Activated CD4-positive, alpha-beta T cell treated with anti-CD3 and anti-CD28 coated beads, Interleukin-10, Interleukin-2, amounts not matched to agents 100 ng/mL and 50 ng/mL, durations not matched to agents 16 hours and 8 hours (primary cell): ENCODE measurements at regions not wholly inside any gene's neighbourhood (a gene's known extent, or its start where the extent isn't known, plus 50 kb on each side); places are given as distances from the start of the nearest gene placed in this dataset.
A peak's percentile ranks its signal among the peaks of the same experiment; 100 is the strongest.

Experiments used
- DNase-seq: peaks from one replicate; pipeline ENCODE4 v3.0.0-alpha.2; 2020

DNA sequence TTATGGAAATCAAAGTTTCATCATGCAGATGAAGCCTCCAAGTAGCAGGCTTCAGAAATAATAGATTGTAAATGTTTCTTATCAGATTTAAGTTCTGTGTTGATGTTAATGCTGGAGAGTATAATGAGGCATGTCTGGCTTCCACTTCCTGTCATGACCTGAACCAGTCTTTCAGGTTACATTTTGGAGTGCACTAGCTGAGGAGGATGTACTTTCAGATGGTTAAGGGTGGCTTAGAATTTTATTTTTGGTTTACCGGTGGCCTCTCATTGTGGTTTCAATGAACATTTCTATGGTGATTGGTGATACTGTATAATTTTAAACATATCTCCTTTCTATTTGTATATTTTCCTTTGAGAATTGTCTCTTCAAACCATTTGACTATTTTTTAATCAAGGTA is 890.4 kb downstream of the SH3BGRL start:
- no peak for DNase-seq

DNA sequence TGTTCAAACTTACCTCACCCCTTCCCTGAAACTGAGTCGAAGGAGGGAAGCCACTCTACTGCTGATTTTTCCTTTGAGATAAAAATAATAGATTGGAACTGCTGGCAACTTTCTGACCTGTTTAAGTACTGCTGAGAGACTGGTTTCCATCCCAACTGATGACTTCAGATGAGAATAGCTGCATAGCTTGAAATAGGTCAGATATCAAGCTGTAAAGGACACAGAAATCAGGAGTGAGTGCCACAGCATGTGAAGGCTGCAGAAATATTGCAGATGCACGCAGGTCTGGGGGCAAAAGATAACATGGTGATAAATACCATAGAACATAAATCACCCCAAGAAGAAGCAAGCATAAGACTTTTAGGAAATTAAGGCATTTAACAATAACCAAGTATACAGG is 923.2 kb downstream of the SH3BGRL start:
- no peak for DNase-seq

DNA sequence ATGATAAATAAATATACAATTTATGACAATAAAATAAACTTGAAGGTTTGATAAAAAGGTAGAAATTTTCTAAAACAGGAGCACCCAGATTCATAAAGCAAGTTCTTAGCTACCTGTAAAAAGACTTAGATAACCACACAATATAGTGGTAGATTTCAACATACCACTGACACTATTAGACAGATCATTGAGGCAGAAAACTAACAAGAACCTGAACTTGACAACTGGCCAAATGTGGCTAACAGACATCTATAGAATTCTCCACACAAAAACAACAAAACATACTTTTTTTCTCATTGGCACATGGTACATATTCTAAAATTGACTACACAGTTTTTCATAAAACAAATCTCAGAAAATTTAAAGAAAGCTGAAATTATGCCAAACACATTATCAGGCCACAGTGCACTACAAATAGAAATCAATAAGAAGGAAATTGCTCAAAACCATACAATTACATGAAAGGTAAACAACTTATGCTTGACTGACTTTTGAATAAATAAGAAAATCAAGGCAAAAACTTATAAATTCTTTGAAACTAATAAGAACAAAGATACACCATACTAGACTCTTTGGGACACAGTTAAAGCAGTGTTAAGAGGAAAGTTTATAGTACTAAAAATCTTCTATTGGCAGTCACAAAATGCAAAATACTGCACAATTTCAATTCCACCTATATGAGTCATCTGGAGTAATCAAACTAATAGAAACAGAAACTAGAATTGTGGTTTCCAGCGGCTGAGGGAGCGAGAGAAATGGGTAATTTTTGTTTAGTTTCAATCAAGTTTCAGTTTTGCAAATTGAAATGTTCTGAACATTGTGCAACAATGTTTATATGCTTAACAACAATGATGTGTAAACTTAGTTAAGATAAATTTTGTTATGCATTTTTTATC is 925.6 kb downstream of the SH3BGRL start:
- DNase-seq, result peak; percentile 73

DNA sequence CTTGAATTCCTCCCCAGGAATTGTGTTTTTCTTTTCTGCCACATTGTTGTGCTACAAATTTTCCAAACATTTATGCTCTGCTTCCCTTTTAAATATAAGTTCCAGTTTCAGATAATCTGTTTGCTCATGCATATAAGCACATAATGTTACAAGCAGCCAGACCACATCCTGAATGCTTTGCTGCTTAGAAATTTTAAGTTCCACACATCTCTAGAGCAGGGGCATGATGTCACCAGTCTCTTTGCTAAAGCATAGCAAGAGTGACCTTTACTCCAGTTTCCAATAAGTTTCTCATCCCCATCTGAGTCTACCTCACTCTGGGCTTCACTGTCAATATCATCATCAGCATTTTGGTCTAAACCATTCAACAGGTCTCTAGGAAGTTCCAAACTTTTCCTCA is 932.5 kb downstream of the SH3BGRL start:
- no peak for DNase-seq

DNA sequence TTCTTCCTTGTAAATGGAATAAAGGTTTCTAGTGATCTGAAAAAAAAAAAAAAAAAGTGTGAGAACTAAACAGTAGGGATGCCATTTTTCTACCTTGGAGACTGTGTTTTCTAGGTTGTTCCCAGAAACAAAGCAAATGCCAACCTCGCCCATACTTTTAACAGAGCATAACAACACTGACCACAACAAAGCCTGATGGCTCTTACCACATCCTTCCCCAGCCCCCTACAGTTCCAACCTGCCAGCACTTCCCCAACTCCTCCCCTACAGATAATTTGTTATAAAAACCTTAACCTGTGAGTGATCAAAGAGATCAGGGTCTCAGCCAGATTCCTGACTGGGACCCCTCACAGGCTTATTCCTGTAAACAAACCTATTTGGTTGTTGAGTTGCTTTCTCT is 940.0 kb downstream of the SH3BGRL start:
- DNase-seq, result no peak

DNA sequence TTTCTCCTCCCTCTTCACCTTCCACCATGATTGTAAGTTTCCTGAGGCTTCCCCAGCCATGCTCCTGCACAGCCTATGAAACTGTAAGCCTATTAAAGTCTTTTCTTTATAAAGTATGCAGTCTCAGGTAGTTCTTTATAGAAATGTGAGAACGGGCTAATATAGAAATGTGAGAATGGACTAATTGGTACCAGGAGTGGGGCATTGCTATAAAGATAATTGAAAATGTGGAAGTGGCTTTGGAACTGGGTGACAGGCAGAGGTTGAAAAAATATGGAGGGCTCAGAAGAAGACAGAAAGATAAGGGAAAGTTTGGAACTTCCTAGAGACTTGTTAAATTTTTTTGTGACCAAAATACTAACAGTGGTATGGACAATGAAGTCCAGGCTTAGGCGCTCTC is 959.3 kb downstream of the SH3BGRL start:
- no peak for DNase-seq

DNA sequence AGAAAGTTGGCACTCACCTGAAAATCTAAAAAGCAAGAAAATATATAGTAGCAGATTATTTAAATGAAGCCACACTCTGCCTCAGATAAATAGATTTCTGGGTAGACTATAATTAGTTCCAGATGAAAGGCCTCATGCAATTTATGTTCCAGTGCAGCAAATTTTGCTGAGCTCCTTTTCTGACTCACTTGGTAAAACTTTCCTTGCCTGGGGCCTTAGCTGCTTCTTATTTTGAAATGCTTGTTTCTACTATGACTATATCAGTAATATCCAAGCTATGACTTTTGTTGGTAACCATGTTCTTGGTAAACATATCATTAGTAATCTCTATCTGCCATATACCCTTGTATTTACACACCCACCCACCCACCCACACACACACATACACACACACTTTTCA is 961.8 kb downstream of the SH3BGRL start:
- DNase-seq, result no peak

DNA sequence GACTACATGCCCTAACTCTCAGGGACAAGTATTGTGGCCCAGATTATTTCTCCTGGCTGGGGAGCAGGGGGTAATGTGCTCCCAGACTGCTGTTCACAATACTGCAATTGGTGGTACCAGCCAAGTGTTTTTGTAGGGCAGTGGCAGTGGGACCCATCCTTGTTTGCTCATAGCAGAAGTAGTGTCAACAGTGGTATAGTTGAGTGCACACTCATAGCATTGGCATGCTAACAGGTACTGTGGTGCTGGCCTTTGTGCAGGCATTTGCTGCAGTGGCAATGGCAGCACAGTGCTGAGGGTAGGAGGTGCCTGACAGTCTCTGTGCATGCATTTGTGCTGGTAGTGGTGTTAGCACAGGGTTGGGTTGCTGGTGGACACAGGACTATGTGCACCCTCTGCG is 995.0 kb downstream of the SH3BGRL start:
- no peak for DNase-seq

DNA sequence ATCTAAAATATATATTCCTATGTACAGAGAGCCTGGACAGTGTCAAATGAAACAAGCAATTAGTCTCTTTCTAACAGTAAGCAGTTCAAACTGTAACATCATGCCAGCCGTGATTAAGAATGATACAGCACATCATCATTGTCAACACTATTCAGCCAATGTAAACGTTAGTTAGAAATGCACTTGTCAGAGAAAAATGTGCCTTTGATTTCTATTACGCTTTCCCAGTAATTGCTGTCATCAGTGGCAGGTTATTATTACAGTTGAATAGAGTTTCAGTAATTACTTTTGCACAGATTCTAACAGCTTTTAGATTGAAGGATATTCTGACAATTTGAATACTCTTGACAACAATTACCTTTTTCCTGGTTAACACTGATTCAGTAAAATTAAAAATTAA is 1007.1 kb downstream of the SH3BGRL start:
- DNase-seq, result no peak

DNA sequence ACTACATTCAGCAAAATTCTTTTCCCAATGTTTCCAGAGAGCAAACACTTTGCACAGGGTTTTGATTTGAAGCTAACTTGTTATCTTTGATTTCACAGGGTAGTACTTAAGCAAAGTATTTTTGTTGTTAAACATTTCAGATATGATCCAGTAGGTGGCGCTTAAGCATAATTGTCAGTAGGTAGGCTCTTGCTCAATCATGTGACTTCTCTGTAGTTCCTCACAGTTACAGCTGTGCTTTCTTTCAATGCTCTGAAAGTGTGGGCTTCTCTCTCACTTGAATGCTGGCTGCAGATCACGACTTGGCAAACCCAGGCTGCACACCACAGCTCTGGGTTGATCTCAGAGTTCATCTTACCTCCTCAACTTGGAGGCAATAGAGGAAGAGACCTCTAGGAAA is 1016.5 kb downstream of the SH3BGRL start:
- DNase-seq, result peak; percentile 37

DNA sequence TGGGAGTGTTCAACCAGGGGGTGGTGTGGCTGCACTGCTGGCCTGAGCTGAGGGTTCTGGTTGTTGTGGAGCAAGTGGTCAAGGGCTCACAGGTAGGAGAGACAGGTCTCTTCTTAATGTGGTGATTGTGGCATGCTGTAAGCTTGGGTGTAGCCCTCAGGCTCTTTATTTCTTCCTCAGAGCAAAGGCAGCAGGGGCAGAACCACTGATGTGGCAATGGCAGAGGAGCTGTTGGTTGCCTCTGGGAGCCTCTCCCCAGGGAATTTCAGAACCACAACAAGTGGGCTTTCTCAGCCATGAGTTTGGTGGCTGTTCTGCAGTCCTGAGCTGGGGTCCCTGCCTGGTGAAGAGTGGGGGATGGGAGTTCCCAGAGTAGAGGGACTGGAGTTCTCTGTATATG is 1017.2 kb downstream of the SH3BGRL start:
- DNase-seq, result no peak

DNA sequence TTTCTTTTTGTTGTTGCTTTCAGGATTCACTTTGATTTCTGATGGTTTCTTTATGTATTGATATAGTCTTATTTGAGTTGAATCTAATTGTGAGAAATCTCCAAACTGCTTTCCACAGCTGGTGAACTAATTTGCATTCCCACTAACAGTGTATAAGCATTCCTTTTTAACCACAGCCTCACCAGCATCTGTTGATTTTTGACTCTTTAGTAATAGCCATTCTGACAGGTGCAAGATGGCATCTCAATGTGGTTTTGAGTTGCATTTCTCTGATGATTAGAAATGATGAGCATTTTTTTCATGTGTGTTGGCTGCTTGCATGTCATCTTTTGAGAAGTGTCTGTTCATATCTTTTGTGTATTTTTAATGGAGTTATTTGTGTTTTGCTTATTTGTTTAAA is 1023.1 kb downstream of the SH3BGRL start:
- no peak for DNase-seq

DNA sequence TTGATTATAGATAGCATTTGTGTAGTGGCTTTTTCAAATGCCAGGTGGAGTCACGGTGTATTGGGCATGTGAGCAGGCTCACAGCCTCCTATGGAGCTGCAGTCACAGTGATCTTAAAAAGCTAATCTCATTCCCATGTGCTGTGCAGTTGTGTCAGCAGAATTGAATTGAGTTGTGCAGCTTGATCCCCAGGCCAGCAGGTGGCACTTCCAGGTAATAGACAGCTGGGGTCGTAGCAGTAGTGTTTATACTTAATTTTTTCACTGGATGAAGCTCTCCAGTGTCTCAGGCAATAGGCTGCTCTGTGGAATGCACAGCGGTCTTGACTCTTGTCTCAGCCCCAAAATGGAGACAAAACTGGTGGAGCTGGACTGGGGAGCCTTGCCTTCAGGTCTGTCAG is 1028.1 kb downstream of the SH3BGRL start:
- no peak for DNase-seq

DNA sequence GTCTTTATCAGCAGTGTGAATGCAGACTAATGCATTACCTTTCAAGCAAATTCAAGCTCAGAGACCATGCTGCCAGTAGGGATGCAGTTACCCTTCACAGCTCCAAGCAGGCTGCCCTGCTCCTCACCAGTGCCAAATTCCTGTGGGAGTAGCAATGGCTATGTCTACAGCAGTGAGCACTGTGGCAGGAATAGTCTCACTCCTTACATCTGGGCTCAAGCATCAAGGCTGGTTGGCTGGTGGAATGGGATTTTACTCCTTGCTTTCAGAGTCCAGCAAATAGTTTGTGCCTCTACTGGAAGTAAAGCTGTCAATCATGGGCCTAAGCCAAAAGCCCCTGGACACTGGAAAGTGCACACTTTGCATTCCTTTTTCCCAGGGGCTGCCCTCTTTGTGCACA is 1030.8 kb downstream of the SH3BGRL start:
- no peak for DNase-seq

DNA sequence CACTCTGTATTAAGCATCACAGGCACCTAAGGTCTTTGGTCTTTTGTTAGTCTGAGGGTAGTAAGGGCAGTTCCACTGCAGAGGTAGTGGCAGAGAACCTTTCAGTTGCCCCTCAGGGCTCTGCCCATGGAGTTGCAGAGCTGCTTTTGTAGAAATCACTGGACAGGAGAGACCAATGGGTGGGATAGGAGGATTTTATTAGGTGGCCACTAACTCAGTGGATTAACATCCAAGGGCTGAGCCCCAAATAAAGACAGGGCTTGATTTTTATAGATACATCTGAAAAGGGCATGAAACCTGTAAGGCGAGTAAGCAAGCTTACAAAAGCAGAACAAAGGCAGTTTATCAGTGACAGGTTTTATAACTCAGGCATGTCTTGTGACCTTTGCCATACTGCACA is 1035.4 kb downstream of the SH3BGRL start:
- DNase-seq, result no peak
